ENCODE measurements at regions not wholly inside any gene's neighbourhood (a gene's known extent, or its start where the extent isn't known, plus 50 kb on each side); places are given as distances from the start of the nearest gene placed in this dataset.

GRCh38 chr4:32572366-32572765 is 1852.2 kb downstream of the PCDH7 start:
- TF ChIP-seq CTCF (IDR thresholded peaks at IDR 0.05; ENCODE audit: poor library complexity) (no peak), EZH2 (IDR thresholded peaks at IDR 0.05; ENCODE audit: borderline replicate concordance) (no peak), EZH2phosphoT487 (IDR thresholded peaks at IDR 0.05; ENCODE audit: low read depth, severe bottlenecking, unreplicated experiment) (no peak)
